WTC11 (cell line): ENCODE measurements at regions not wholly inside any gene's neighbourhood (a gene's known extent, or its start where the extent isn't known, plus 50 kb on each side); places are given as distances from the start of the nearest gene placed in this dataset.

Experiments
- ATAC-seq: fragments of 200-7000 bp; cut with Tn5 transposase; 2 replicates; pipeline ENCODE4 v1.10.0; 2021; ENCODE audit warnings: mild to moderate bottlenecking, moderate library complexity
- CTCF ChIA-PET: fragments of 300-600 bp; sonication (Branson Sonifier 250); formaldehyde crosslinking; loops from one replicate; lab custom pipeline; 2021; ENCODE audit warnings: antibody characterized with exemption; lab: Charles Lee
- POLR2A ChIA-PET: fragments of 350-600 bp; sonication (Branson Sonifier 250); formaldehyde crosslinking; loops from one replicate; lab custom pipeline; 2021; ENCODE audit warnings: antibody characterized with exemption; lab: Charles Lee
- DNase-seq: peaks from one replicate; pipeline ENCODE4 v3.0.0; 2021; ENCODE audit warnings: low spot score
- H3K27ac Mint-ChIP-seq: 2 replicates; pipeline ENCODE4 v1.8.0; 2021; ENCODE audit warnings: mixed read lengths
- H3K27me3 Mint-ChIP-seq: 2 replicates; pipeline ENCODE4 v1.8.0; 2021; ENCODE audit warnings: low read depth, mild to moderate bottlenecking, moderate library complexity, mixed read lengths
- H3K36me3 Mint-ChIP-seq: 2 replicates; pipeline ENCODE4 v1.8.0; 2021; ENCODE audit warnings: mixed read lengths
- H3K4me1 Mint-ChIP-seq: 2 replicates; pipeline ENCODE4 v1.8.0; 2022; ENCODE audit warnings: mixed read lengths
- H3K4me3 Mint-ChIP-seq: 2 replicates; pipeline ENCODE4 v1.8.0; 2021; ENCODE audit warnings: mild to moderate bottlenecking, moderate library complexity, mixed read lengths
- H3K9me3 Mint-ChIP-seq: 2 replicates; pipeline ENCODE4 v1.8.0; 2021; ENCODE audit warnings: mixed read lengths
- CBFB ChIP-seq: sonication (generic); formaldehyde crosslinking; IDR thresholded peaks from 2 replicates; pipeline ENCODE4 v1.8.1; 2022; ENCODE audit warnings: mild to moderate bottlenecking, low read depth, missing genetic modification reagents
- GTF2I ChIP-seq: fragments of 250-450 bp; sonication (Bioruptor Pico); conservative IDR thresholded peaks from 2 replicates; pipeline ENCODE4 v1.4.0; 2021; ENCODE audit warnings: mild to moderate bottlenecking
- HMGA2 ChIP-seq: fragments of 250-450 bp; sonication (Bioruptor Pico); IDR thresholded peaks from 2 replicates; pipeline ENCODE4 v1.4.0; 2021; ENCODE audit warnings: mild to moderate bottlenecking, moderate library complexity
- JUN ChIP-seq: sonication (generic); formaldehyde crosslinking; IDR thresholded peaks from 2 replicates; pipeline ENCODE4 v1.8.0; 2023; ENCODE audit warnings: mild to moderate bottlenecking, missing genetic modification reagents
- MXD4 ChIP-seq: fragments of 250-450 bp; sonication (Bioruptor Pico); IDR thresholded peaks from 2 replicates; pipeline ENCODE4 v1.8.0; 2021; ENCODE audit warnings: mild to moderate bottlenecking, moderate library complexity, borderline replicate concordance
- NFE2L1 ChIP-seq: sonication (generic); formaldehyde crosslinking; IDR thresholded peaks from 2 replicates; pipeline ENCODE4 v1.8.1; 2023; ENCODE audit warnings: missing genetic modification reagents
- NR2C2 ChIP-seq: sonication (generic); formaldehyde crosslinking; IDR thresholded peaks from 2 replicates; pipeline ENCODE4 v1.8.0; 2022; ENCODE audit warnings: mild to moderate bottlenecking, missing genetic modification reagents
- SMAD4 ChIP-seq: sonication (generic); formaldehyde crosslinking; IDR thresholded peaks from 2 replicates; pipeline ENCODE4 v1.8.0; 2022; ENCODE audit warnings: mild to moderate bottlenecking, missing genetic modification reagents
- SOX15 ChIP-seq: fragments of 250-450 bp; sonication (Bioruptor Pico); IDR thresholded peaks from 2 replicates; pipeline ENCODE4 v1.9.0; 2021; ENCODE audit warnings: mild to moderate bottlenecking
- SP1 ChIP-seq: sonication (generic); formaldehyde crosslinking; conservative IDR thresholded peaks from 2 replicates; pipeline ENCODE4 v1.8.1; 2022; ENCODE audit warnings: missing genetic modification reagents
- TCF7 ChIP-seq: sonication (generic); formaldehyde crosslinking; IDR thresholded peaks from 2 replicates; pipeline ENCODE4 v1.8.0; 2022; ENCODE audit warnings: mild to moderate bottlenecking, low read depth, missing genetic modification reagents, moderate library complexity
- ZNF416 ChIP-seq: fragments of 250-450 bp; sonication (Bioruptor Pico); IDR thresholded peaks from 2 replicates; pipeline ENCODE4 v1.9.0; 2021; ENCODE audit warnings: mild to moderate bottlenecking, inconsistent platforms
- ZNF423 ChIP-seq: fragments of 250-450 bp; sonication (Bioruptor Pico); IDR thresholded peaks from 2 replicates; pipeline ENCODE4 v2.1.2; 2022; ENCODE audit warnings: mild to moderate bottlenecking, moderate library complexity
- TF ChIP-seq, protein P1 (sequence below): sonication (generic); formaldehyde crosslinking; IDR thresholded peaks from 2 replicates; pipeline ENCODE4 v1.8.0; 2022; ENCODE audit warnings: mild to moderate bottlenecking, missing genetic modification reagents
- TF ChIP-seq, protein P2 (sequence below): sonication (generic); formaldehyde crosslinking; IDR thresholded peaks from 2 replicates; pipeline ENCODE4 v1.8.0; 2022; ENCODE audit warnings: missing genetic modification reagents
- TF ChIP-seq, protein P3 (sequence below): sonication (generic); formaldehyde crosslinking; IDR thresholded peaks from 2 replicates; pipeline ENCODE4 v1.8.1; 2023; ENCODE audit warnings: mild to moderate bottlenecking, missing genetic modification reagents, borderline replicate concordance
- TF ChIP-seq, protein P4 (sequence below): sonication (generic); formaldehyde crosslinking; IDR thresholded peaks from 2 replicates; pipeline ENCODE4 v1.8.0; 2022; ENCODE audit warnings: mild to moderate bottlenecking, missing genetic modification reagents
- TF ChIP-seq, protein P5 (sequence below): sonication (generic); formaldehyde crosslinking; IDR thresholded peaks from 2 replicates; pipeline ENCODE4 v1.8.1; 2023; ENCODE audit warnings: mild to moderate bottlenecking, missing genetic modification reagents, moderate library complexity

DNA sequence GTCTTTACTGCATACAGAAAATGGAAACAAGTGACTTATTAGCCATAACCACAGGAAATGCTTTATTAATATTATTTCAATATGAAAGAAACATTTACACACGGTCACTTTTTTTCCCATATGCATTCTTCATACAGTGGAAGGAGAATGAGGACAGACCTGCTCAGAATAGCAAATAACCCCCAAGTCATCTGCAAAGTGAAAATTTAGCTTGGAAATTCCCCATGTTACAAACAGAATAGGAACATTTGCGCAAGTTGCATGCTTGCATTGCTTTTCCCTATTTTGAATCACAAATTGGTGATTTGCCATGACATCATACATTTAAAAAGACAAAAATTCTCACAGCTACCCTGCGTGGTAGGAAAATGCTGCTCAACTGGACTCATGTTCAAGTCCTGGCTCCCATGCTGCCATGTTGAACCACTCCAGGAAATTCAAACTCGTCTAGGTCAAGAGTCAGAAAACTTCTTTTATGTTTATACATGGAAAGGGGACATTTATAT, 102.0 kb downstream of the GP2 start (continued):
- TF ChIP-seq GTF2I (CRISPR knock-in tag) (no peak), NR2C2 (no peak), ZNF416 (CRISPR knock-in tag) (no peak)

DNA sequence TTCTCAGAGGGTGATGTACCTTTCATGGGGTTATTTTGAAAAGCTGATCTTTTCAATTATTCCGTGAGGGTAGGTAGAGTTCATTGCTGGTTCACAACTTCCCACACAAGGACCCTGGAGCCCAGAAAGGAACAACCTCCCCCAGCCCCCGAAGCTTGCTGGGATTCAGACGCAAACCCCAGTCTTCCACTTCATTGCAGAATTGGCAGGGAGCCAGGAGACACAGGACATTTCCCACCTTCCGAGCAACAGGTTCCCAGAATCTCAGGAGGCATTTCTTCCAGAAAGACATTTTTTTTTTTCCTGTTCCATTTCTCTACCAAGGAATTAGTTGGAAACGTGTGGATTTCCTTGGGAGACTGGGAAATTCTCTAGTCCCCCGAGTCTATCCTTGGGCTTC, 106.1 kb downstream of the GP2 start:
- DNase-seq (no peak), ATAC-seq (no peak)
- H3K9me3 Mint-ChIP-seq, result peaks cover 8% of the 10 kb centered on the region
- H3K4me3 Mint-ChIP-seq, result no peak overlapping the region
- peaks cover 9% of the 10 kb centered on the region for H3K4me1 Mint-ChIP-seq
- POLR2A ChIA-PET, result no interaction called here
- H3K27me3 Mint-ChIP-seq, result no peaks in the 10 kb centered on the region
- CTCF ChIA-PET, result no interaction called here
- H3K36me3 Mint-ChIP-seq, result peaks cover 7% of the 10 kb centered on the region; the same call in 1 of the 2 replicates
- TF ChIP-seq, protein P1, sequence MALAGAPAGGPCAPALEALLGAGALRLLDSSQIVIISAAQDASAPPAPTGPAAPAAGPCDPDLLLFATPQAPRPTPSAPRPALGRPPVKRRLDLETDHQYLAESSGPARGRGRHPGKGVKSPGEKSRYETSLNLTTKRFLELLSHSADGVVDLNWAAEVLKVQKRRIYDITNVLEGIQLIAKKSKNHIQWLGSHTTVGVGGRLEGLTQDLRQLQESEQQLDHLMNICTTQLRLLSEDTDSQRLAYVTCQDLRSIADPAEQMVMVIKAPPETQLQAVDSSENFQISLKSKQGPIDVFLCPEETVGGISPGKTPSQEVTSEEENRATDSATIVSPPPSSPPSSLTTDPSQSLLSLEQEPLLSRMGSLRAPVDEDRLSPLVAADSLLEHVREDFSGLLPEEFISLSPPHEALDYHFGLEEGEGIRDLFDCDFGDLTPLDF (CRISPR knock-in tag), result no peak
- H3K27ac Mint-ChIP-seq, result no peak overlapping the region

DNA sequence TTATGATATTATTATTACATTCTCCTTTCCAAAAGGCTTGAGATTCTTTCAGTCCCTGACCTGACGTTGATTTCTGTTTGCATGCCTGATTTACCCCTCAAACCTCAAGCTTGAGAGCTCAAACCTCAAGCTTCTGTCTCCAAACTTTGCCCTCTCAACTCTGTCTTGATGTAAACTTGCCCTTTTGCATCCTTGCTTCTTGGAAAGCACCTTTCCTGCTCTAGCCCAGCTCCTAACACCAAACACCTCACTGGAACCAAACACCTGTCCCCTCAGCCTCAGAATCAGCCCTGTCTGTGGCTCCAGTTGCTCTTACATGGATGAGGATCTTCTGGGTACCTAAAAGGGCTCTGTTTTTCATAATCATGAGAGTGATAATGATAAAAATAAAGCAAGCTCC, 109.2 kb downstream of the GP2 start:
- Mint-ChIP-seq H3K36me3 (no peaks in the 10 kb centered on the region), H3K9me3 (peaks cover 10% of the 10 kb centered on the region), H3K27ac (no peak overlapping the region), H3K27me3 (no peaks in the 10 kb centered on the region), H3K4me1 (peaks cover 9% of the 10 kb centered on the region), H3K4me3 (no peak overlapping the region)
- ATAC-seq (no peak), DNase-seq (no peak)
- ChIA-PET CTCF (interaction anchor here (1.3 kb wide), 1 partner anchor 82 kb away, joined by 5 read pairs; no protein-coding TSS in a partner anchor), POLR2A (interaction anchor here (0.9 kb wide), 1 partner anchor 305 kb away, joined by 3 read pairs; no protein-coding TSS in a partner anchor)
- TF ChIP-seq CBFB (CRISPR knock-in tag) (no peak), JUN (no peak), ZNF423 (CRISPR knock-in tag) (no peak), HMGA2 (CRISPR knock-in tag) (no peak), SP1 (CRISPR knock-in tag) (no peak), SMAD4 (CRISPR knock-in tag) (no peak), NFE2L1 (CRISPR knock-in tag) (no peak), SOX15 (CRISPR knock-in tag) (no peak), TCF7 (CRISPR knock-in tag) (no peak), MXD4 (CRISPR knock-in tag) (no peak)
- TF ChIP-seq, protein P2, sequence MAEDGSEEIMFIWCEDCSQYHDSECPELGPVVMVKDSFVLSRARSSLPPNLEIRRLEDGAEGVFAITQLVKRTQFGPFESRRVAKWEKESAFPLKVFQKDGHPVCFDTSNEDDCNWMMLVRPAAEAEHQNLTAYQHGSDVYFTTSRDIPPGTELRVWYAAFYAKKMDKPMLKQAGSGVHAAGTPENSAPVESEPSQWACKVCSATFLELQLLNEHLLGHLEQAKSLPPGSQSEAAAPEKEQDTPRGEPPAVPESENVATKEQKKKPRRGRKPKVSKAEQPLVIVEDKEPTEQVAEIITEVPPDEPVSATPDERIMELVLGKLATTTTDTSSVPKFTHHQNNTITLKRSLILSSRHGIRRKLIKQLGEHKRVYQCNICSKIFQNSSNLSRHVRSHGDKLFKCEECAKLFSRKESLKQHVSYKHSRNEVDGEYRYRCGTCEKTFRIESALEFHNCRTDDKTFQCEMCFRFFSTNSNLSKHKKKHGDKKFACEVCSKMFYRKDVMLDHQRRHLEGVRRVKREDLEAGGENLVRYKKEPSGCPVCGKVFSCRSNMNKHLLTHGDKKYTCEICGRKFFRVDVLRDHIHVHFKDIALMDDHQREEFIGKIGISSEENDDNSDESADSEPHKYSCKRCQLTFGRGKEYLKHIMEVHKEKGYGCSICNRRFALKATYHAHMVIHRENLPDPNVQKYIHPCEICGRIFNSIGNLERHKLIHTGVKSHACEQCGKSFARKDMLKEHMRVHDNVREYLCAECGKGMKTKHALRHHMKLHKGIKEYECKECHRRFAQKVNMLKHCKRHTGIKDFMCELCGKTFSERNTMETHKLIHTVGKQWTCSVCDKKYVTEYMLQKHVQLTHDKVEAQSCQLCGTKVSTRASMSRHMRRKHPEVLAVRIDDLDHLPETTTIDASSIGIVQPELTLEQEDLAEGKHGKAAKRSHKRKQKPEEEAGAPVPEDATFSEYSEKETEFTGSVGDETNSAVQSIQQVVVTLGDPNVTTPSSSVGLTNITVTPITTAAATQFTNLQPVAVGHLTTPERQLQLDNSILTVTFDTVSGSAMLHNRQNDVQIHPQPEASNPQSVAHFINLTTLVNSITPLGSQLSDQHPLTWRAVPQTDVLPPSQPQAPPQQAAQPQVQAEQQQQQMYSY, result no peak
- TF ChIP-seq, protein P3, sequence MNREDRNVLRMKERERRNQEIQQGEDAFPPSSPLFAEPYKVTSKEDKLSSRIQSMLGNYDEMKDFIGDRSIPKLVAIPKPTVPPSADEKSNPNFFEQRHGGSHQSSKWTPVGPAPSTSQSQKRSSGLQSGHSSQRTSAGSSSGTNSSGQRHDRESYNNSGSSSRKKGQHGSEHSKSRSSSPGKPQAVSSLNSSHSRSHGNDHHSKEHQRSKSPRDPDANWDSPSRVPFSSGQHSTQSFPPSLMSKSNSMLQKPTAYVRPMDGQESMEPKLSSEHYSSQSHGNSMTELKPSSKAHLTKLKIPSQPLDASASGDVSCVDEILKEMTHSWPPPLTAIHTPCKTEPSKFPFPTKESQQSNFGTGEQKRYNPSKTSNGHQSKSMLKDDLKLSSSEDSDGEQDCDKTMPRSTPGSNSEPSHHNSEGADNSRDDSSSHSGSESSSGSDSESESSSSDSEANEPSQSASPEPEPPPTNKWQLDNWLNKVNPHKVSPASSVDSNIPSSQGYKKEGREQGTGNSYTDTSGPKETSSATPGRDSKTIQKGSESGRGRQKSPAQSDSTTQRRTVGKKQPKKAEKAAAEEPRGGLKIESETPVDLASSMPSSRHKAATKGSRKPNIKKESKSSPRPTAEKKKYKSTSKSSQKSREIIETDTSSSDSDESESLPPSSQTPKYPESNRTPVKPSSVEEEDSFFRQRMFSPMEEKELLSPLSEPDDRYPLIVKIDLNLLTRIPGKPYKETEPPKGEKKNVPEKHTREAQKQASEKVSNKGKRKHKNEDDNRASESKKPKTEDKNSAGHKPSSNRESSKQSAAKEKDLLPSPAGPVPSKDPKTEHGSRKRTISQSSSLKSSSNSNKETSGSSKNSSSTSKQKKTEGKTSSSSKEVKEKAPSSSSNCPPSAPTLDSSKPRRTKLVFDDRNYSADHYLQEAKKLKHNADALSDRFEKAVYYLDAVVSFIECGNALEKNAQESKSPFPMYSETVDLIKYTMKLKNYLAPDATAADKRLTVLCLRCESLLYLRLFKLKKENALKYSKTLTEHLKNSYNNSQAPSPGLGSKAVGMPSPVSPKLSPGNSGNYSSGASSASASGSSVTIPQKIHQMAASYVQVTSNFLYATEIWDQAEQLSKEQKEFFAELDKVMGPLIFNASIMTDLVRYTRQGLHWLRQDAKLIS, result no peak
- TF ChIP-seq, protein P4, sequence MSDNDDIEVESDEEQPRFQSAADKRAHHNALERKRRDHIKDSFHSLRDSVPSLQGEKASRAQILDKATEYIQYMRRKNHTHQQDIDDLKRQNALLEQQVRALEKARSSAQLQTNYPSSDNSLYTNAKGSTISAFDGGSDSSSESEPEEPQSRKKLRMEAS (CRISPR knock-in tag), result no peak
- TF ChIP-seq, protein P5, sequence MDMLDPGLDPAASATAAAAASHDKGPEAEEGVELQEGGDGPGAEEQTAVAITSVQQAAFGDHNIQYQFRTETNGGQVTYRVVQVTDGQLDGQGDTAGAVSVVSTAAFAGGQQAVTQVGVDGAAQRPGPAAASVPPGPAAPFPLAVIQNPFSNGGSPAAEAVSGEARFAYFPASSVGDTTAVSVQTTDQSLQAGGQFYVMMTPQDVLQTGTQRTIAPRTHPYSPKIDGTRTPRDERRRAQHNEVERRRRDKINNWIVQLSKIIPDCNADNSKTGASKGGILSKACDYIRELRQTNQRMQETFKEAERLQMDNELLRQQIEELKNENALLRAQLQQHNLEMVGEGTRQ (CRISPR knock-in tag), result no peak
